GM18511 (cell line): ENCODE measurements at regions not wholly inside any gene's neighbourhood (a gene's known extent, or its start where the extent isn't known, plus 50 kb on each side); places are given as distances from the start of the nearest gene placed in this dataset.

Source experiments
- ATAC-seq: cut with Tn5 transposase; IDR thresholded peaks from one replicate; pipeline ENCODE4 v1.9.1; 2021; ENCODE audit warnings: mild to moderate bottlenecking, moderate library complexity; ENCODE audit not compliant: unreplicated experiment

DNA sequence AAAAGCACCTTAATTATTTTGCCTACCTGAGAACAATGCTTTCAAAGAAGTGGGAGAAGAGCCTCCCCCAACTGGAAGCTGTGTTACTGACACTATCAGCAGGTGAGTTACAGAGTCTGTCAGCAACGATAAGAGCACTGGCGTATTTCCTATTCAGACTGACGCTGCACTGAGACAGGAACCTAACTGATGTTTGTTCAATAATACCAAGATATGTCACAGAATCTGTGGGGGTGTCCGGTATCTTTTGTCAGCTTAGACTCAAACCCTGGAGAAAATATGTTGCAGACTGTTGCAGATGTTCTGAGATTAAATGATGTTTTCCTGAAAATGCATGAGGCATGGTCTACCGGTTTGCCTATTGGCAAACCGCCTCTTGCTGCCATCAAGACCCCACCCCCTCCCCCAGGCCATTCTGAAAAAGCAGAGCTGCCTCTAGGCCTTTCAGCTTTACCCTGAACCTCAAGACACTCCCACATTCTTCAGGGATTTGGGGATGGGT lies 115.2 kb upstream of the KIT start:
- no peak for ATAC-seq

DNA sequence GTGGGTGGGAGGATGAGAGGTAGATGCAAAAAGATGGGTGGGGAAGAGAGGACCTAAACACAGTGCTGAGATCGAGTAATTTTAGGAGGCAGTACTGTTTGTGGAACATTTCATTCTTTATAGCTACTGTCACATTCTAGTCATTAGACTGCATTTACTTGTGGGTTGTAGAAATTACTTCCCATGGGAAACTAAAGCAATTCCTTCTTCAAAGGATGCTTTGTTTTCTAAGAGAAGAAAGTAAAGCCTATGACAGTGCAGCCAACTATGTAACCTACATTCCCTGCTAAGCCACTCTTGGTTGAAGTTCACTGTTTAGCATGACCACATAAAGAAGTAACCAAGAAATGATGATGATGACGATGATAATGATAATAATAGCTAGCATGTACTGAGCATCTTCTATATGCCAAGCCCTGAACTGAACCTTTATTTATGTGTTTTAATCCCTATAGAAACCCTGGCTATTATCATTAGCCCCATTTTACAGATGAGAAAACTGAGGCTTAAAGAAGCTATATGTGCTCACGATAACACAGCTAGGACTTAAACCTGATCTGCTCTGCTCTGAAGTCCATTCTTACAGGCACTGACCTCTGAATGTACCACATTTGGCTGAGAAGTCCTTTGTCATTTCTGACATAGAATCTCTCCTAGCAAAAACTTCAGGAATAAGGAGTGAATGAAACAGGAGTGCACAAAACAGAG lies 114.5 kb upstream of the KIT start:
- no peak for ATAC-seq

DNA sequence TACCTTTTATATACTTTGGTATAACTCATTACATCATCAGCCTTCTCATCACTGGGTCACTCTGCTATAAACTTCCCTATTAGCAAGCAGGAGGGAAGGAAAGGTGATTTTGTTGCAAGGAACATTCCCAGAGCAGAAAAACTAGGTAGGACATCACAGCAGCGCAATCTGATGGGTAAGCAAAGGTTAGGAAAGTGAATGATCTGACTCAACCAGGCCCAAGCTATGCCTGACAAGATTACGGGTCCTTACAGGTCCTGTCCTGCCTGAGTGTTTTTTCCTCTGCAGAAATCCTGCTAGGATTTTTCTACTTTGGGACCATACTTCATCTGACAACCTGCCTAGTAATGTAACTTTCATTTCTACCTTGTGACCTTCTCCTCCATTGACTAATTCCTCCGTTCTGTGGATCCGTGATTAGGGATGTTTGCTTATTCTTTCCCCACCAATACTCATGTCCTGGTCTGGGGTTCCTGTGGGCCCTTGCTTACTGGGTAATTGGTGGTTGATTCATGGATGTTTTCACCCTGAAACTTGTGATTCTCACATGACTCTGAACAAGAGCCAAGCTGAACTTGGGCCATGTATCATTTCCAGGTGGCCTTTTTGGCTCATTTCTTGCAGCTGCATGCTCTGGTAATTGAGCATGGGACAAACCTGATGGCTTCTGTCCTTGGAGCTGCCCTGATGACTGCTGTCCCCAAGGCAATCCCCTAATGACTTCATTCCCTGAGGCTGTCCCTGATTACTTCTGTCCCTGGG lies 111.9 kb upstream of the KIT start:
- no peak for ATAC-seq

DNA sequence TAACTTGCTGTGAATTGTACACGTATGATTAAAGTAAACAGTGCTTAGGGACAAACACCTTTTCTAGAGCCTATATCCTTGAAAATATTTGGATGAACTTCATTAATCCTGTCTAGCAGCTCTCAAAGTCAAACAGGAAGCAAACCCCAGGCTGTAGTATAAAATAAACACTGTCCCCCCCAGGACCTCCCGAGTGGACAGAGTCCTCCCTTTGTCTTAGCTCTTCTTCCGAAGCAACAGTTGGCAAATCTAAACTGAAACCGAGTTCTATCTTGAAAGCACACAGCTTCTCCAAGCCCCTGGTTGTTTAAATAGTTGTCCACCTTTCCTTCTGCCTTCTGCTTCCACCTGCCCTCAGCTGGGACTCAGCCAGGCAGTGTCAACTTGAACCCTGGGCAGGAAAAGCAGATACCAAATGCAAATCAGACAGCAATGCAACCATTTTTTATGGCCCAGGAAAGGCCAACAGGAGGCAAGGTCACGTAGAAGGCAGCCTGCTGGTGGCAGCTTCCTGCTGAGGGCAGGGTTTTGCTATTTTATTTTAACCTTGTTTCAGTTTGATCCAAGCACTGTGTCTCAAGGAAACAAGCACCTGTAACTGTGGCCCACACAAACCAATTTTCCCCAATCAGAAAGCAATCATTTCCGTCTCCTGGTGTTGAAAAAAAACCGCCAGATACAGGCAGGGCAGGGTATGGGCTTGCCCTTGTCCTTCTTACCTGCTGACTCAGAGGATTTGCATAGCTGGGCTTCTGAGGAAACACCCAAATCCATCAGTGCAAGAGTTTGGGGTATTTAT lies 110.3 kb upstream of the KIT start:
- ATAC-seq = peak; percentile 77

GRCh38 chr4:54548098-54548620 lies 109.6 kb upstream of the KIT start:
- ATAC-seq = peak; percentile 35

DNA sequence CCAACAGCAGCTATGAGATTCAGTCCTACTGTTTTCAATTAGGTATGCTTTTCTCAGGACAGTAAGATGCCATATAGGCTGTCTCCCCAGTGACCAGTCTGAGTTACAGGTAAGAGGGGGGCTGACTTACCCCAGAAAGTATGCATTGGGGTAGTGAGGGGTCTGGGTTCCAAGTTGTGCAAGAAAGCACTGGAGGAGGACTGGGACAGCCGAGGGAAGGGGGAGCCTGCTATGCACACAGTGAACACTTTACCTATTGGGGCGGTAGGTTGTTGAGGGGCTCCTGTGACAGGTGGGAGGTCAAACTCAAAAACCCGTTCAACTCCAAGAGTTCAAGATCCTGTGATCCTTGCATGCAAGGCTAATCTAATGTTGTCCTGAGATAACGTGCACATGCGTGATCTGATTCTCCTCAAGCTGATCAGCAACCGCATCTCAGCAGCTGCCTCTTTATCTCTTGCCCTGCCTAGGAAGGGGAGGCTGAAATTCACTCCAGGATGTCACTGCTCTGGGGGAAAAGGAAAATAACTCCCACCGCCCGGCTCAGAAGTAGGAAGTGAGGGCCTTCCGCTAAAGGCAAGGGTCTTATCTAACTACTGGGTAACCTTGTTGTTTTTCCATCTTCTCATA lies 108.8 kb upstream of the KIT start:
- ATAC-seq = no peak

DNA sequence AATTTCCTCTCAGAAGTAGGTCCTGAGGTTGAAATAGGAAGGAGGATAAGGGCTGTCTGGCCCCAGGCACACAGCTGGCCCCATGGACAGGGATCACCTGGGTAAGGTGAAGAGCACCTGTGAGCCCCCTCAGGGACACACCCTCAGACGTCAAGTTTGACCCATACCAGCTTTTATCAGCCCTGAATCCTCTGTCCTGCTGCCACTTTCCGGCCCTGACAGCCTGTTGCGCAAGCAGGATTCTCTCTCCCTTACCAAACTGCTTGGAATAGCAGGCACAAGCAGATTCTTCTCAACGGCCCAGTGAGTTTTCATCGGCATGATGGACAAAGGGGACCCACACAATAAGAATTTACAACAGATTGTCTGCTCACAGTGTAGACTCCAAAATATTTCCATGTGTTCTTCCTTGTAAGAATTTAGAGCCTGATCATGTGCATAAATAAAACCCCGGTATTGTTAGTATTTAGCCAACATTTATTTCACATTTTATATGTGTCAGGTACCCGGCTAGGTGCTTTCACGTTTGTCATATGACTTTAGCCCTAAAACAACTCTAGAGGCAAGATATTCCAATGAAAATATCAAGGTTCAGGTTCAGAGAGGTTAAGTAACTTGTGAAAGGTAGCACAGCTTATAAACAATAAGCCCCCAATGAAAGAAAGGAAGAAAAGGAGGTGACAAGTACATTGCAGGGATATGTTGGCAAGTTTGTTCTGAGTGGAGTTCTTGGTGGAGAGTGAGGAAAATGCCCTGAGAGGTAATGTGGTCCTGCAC lies 107.2 kb upstream of the KIT start:
- ATAC-seq = no peak

- no peak for ATAC-seq
Measured at GRCh38 chr4:54553001-54553400, 104.8 kb upstream of the KIT start.

- ATAC-seq = no peak
Measured at GRCh38 chr4:54554339-54554990, 103.3 kb upstream of the KIT start.

DNA sequence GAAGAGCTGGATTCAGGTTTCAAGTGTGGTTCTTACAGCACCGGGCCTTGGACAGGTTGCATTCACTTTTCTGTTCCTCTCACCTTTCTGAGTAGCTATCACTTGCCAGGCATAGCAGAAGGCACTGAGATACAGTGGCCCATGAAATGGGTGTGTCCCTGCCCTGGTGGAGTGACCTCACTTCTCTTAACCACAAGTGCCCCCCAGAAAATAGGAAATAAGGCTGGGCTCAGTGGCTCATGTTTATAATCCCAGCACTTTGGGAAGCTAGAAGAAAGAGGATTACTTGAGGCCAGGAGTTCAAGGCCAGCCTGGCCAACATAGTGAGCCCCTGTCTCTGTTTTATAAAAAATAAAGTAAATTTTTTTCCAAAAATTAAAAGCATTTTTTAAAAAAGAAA lies 101.7 kb upstream of the KIT start:
- no peak for ATAC-seq

DNA sequence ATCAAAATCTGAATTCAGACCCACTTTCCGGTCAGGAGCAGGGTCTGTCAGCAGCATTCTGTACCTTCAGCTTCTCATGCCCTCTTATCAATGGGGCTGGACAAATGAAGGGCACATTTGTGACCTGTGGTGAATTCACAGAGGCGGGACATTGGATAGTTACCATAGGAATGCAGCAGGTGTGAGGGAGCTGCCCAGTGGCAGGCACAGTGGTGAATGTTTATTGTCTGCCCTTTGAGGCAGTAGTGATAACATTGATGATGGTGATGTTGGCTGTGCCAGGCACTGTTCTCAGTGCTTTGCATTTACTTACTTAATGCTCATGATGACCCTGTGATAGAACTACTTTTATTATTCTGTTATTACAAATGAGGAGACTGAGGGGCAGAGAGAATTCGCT lies 101.2 kb upstream of the KIT start:
- no peak for ATAC-seq

GRCh38 chr4:54558889-54559677 lies 98.7 kb upstream of the KIT start:
- ATAC-seq = no peak

GRCh38 chr4:54560513-54560912 lies 97.2 kb upstream of the KIT start:
- ATAC-seq = no peak

GRCh38 chr4:54561940-54562339 lies 95.8 kb upstream of the KIT start:
- ATAC-seq = no peak

DNA sequence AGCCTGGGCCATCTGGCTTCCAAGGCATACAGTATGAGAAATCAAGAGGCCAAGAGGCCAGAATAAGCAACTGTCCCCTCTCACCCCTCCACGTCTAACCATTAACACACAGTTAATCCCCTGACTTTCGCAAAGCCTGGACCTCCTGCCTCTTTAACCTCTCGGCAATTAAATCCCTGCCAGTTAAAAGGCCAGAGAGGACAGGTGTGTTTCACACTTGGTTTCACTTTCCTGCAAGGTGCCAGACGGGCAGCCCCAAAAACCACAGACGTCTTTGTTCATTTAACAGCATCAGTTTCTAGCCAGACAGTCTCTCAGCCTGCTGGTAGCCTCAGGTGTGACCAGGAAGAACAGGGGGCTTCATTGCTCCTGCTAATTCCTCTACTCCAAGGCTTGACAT lies 91.1 kb upstream of the KIT start:
- ATAC-seq = peak; percentile 86

DNA sequence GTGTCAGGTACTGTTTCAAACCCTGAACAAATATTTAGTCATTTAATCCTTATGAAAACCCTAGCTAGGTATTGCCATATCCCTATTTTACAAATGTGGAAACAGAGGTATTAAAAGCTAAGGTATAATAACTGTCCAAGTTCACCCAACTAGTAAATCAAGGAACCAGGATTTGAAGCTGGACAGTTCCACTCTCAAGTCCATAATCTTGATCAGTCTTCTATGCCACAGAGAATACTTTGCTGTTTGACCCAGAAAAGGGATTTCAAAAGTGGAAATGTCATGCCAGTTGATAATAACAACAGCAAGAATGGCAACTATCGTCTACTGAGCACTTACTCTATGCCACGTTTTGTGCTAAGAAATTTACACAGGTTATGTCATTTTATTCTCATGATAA lies 90.4 kb upstream of the KIT start:
- ATAC-seq = no peak

GRCh38 chr4:54568184-54568583 lies 89.6 kb upstream of the KIT start:
- ATAC-seq = no peak

DNA sequence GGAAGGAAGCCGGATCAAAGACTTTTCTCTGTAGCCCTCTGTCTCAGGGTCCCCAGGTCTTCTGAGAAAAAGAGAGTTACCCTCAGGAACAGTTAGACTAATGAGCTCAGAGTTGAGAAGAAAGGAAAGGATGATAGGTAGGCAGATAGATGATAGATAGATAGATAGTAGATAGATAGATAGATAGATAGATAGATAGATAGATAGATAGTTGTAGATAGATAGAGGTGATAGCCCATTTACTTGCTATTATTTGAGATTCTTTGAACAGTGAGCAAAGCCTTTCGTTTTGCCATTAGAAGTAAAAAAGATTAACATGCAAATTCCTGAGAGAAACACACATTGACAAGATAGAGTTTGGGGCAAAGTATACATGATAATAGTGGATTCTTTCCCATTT lies 86.9 kb upstream of the KIT start:
- no peak for ATAC-seq
